GM18870 (cell line): ENCODE measurements at regions not wholly inside any gene's neighbourhood (a gene's known extent, or its start where the extent isn't known, plus 50 kb on each side); places are given as distances from the start of the nearest gene placed in this dataset.
"Not testable (repeated sequence)": the region's sequence is repeated elsewhere in the genome, so short reads cannot be mapped to it uniquely, and the experiment has no call there.

Source experiments
- ATAC-seq: cut with Tn5 transposase; IDR thresholded peaks from one replicate; pipeline ENCODE4 v1.9.1; 2021; ENCODE audit warnings: moderate library complexity; ENCODE audit not compliant: unreplicated experiment

- no peak for ATAC-seq
Observed at GRCh38 chr1:166601650-166602278, 237.5 kb upstream of the POGK start.

GRCh38 chr1:166602801-166603200, 236.5 kb upstream of the POGK start:
- ATAC-seq = not testable (repeated sequence)

GRCh38 chr1:166603296-166603695, 236.0 kb upstream of the POGK start:
- no peak for ATAC-seq

- no peak for ATAC-seq
Observed at GRCh38 chr1:166605137-166605536, 234.1 kb upstream of the POGK start.

GRCh38 chr1:166612886-166613285, 226.4 kb upstream of the POGK start:
- ATAC-seq = no peak

GRCh38 chr1:166616206-166616605, 223.1 kb upstream of the POGK start:
- no peak for ATAC-seq

GRCh38 chr1:166626711-166627110, 212.6 kb upstream of the POGK start:
- no peak for ATAC-seq

- no peak for ATAC-seq
Observed at GRCh38 chr1:166627558-166627957, 211.7 kb upstream of the POGK start.

- no peak for ATAC-seq
Observed at GRCh38 chr1:166628259-166628658, 211.0 kb upstream of the POGK start.

- no peak for ATAC-seq
Observed at GRCh38 chr1:166629946-166630345, 209.3 kb upstream of the POGK start.

GRCh38 chr1:166630369-166630768, 208.9 kb upstream of the POGK start:
- ATAC-seq = no peak

- ATAC-seq = no peak
Observed at GRCh38 chr1:166638137-166638536, 201.1 kb upstream of the POGK start.

GRCh38 chr1:166657228-166657627, 182.0 kb upstream of the POGK start:
- not testable (repeated sequence) for ATAC-seq

- ATAC-seq = not testable (repeated sequence)
Observed at GRCh38 chr1:166666790-166667189, 172.5 kb upstream of the POGK start.

- ATAC-seq = not testable (repeated sequence)
Observed at GRCh38 chr1:166667600-166667999, 171.7 kb upstream of the POGK start.

GRCh38 chr1:166671627-166672026, 167.6 kb upstream of the POGK start:
- ATAC-seq = no peak

GRCh38 chr1:166673722-166674121, 165.6 kb upstream of the POGK start:
- no peak for ATAC-seq

GRCh38 chr1:166675213-166675612, 164.1 kb upstream of the POGK start:
- no peak for ATAC-seq

- ATAC-seq = no peak
Observed at GRCh38 chr1:166676981-166677380, 162.3 kb upstream of the POGK start.

- no peak for ATAC-seq
Observed at GRCh38 chr1:166679369-166679768, 159.9 kb upstream of the POGK start.

GRCh38 chr1:166682588-166682987, 156.7 kb upstream of the POGK start:
- ATAC-seq = no peak

GRCh38 chr1:166684669-166685068, 154.6 kb upstream of the POGK start:
- not testable (repeated sequence) for ATAC-seq

GRCh38 chr1:166685200-166685599, 154.1 kb upstream of the POGK start:
- ATAC-seq = no peak
